ENCODE measurements at regions not wholly inside any gene's neighbourhood (a gene's known extent, or its start where the extent isn't known, plus 50 kb on each side); places are given as distances from the start of the nearest gene placed in this dataset.

DNA sequence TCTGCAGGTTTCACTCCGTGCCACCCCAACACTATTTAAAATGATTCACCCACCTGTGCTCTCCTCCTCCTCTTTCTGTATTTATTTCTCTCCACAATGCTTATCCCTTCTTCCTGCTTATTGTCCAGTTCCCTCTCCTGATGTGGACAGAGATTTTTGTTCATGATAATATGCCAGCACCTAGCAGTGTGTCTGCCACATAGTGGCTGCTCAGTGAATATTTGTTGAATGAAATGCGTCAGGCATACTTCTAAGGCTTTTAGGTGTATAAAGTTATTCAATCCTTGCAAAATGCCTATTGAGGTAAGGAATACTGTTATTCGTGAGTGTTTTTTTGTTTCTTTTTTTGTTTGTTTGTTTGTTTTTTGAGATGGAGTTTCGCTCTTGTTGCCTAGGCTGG lies 67.5 kb upstream of the MME start:
- ChIA-PET CTCF (no interaction called here), POLR2A (no interaction called here)
- no peaks in the 10 kb centered on the region for H3K36me3 ChIP-seq (ENCODE audit: control insufficient read depth, insufficient read depth, low read length)
- no TSS peak for BruUV-seq (replicated peaks)
- H3K36me3 Mint-ChIP-seq (ENCODE audit: insufficient read depth, unreplicated experiment), result no peaks in the 10 kb centered on the region
- no peak overlapping the region for H3K4me3 Mint-ChIP-seq (ENCODE audit: unreplicated experiment)
- no peak for DNase-seq
- no peaks in the 10 kb centered on the region; the same call in 1 of the 2 replicates for H3K9me3 ChIP-seq
- H3K9me3 Mint-ChIP-seq (ENCODE audit: unreplicated experiment), result no peaks in the 10 kb centered on the region
- no peak overlapping the region for H3K27ac Mint-ChIP-seq (ENCODE audit: unreplicated experiment)
- H3K4me3 ChIP-seq (ENCODE audit: low read depth, low read length), result no peak overlapping the region
- H3K27me3 ChIP-seq (replicated peaks; ENCODE audit: control insufficient read depth, insufficient read depth, low read length), result no peaks in the 10 kb centered on the region
- no peaks in the 10 kb centered on the region for H3K27me3 Mint-ChIP-seq (ENCODE audit: insufficient read depth, unreplicated experiment)
- peaks cover 7% of the 10 kb centered on the region for H3K4me1 Mint-ChIP-seq (ENCODE audit: low read depth, unreplicated experiment)
- intact Hi-C loops (cut with micrococcal nuclease; ENCODE audit: unreplicated experiment), result no loop called here
- TF ChIP-seq, protein P1, sequence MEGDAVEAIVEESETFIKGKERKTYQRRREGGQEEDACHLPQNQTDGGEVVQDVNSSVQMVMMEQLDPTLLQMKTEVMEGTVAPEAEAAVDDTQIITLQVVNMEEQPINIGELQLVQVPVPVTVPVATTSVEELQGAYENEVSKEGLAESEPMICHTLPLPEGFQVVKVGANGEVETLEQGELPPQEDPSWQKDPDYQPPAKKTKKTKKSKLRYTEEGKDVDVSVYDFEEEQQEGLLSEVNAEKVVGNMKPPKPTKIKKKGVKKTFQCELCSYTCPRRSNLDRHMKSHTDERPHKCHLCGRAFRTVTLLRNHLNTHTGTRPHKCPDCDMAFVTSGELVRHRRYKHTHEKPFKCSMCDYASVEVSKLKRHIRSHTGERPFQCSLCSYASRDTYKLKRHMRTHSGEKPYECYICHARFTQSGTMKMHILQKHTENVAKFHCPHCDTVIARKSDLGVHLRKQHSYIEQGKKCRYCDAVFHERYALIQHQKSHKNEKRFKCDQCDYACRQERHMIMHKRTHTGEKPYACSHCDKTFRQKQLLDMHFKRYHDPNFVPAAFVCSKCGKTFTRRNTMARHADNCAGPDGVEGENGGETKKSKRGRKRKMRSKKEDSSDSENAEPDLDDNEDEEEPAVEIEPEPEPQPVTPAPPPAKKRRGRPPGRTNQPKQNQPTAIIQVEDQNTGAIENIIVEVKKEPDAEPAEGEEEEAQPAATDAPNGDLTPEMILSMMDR (IDR thresholded peaks at IDR 0.05; ENCODE audit: insufficient read depth in 1 of 2, low read depth in 1 of 2, low read length in 1 of 2, severe bottlenecking in 1 of 2, unreplicated experiment in 1 of 2), result no peak
- no peaks in the 10 kb centered on the region for H3K4me1 ChIP-seq

DNA sequence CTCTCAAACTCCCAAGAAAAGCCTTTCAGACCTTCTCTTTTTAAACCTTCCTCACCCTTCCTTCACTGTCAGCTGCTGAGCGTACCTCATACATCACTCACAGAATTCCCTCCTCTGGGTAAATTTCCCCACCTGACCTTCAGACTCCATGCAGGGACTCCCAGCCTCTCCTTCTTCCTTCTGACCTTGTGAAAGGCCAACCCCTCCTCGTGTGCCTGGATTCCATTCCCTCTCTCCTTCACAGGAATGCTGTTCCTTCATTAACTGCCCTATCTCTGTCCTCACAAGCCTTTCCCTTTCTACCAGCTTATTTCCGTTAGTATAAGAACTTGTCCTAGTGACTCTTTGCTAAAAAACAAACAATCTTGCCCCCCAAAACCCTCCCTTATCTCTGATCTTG lies 69.7 kb upstream of the MME start:
- Mint-ChIP-seq H3K36me3 (ENCODE audit: insufficient read depth, unreplicated experiment) (no peaks in the 10 kb centered on the region), H3K27ac (ENCODE audit: unreplicated experiment) (no peak overlapping the region), H3K9me3 (ENCODE audit: unreplicated experiment) (no peaks in the 10 kb centered on the region), H3K4me1 (ENCODE audit: low read depth, unreplicated experiment) (peaks cover 7% of the 10 kb centered on the region), H3K27me3 (ENCODE audit: insufficient read depth, unreplicated experiment) (no peaks in the 10 kb centered on the region), H3K4me3 (ENCODE audit: unreplicated experiment) (no peak overlapping the region)
- no peaks in the 10 kb centered on the region for H3K9me3 ChIP-seq
- BruUV-seq (replicated peaks), result no TSS peak
- CTCF ChIA-PET, result no interaction called here
- DNase-seq, result no peak
- POLR2A ChIA-PET, result no interaction called here
- H3K36me3 ChIP-seq (ENCODE audit: control insufficient read depth, insufficient read depth, low read length), result no peaks in the 10 kb centered on the region
- H3K27me3 ChIP-seq (replicated peaks; ENCODE audit: control insufficient read depth, insufficient read depth, low read length), result no peaks in the 10 kb centered on the region
- no peaks in the 10 kb centered on the region for H3K4me1 ChIP-seq
- TF ChIP-seq, protein P1 (IDR thresholded peaks at IDR 0.05; ENCODE audit: insufficient read depth in 1 of 2, low read depth in 1 of 2, low read length in 1 of 2, severe bottlenecking in 1 of 2, unreplicated experiment in 1 of 2), result no peak
- no peak overlapping the region for H3K4me3 ChIP-seq (ENCODE audit: low read depth, low read length)
- intact Hi-C loops (cut with micrococcal nuclease; ENCODE audit: unreplicated experiment), result no loop called here

DNA sequence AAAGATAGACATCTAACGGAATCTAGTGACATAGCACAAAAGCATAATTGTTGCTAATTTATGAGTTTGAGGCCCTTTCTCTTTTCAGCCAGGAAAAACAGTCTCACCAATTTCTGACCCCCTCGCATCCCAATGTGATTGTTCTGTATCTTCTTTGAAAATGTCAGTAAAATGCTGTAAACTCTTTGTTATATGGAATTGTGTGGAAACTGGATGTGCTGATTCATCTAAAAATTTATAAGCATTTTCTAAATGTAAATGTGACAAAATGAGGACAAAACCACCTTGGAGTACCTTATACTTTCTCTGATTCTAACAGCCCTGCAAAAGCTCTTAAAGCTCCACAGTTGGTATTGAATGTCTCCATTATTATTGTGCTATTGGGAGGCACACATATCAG lies 70.9 kb upstream of the MME start:
- Mint-ChIP-seq H3K36me3 (ENCODE audit: insufficient read depth, unreplicated experiment) (no peaks in the 10 kb centered on the region), H3K4me3 (ENCODE audit: unreplicated experiment) (no peak overlapping the region), H3K27me3 (ENCODE audit: insufficient read depth, unreplicated experiment) (no peaks in the 10 kb centered on the region), H3K9me3 (ENCODE audit: unreplicated experiment) (no peaks in the 10 kb centered on the region), H3K4me1 (ENCODE audit: low read depth, unreplicated experiment) (peaks cover 7% of the 10 kb centered on the region), H3K27ac (ENCODE audit: unreplicated experiment) (no peak overlapping the region)
- H3K9me3 ChIP-seq, result no peaks in the 10 kb centered on the region
- POLR2A ChIA-PET, result no interaction called here
- H3K4me3 ChIP-seq (ENCODE audit: low read depth, low read length), result no peak overlapping the region
- BruUV-seq (replicated peaks), result no TSS peak
- DNase-seq, result no peak
- H3K36me3 ChIP-seq (ENCODE audit: control insufficient read depth, insufficient read depth, low read length), result no peaks in the 10 kb centered on the region
- TF ChIP-seq, protein P1 (IDR thresholded peaks at IDR 0.05; ENCODE audit: insufficient read depth in 1 of 2, low read depth in 1 of 2, low read length in 1 of 2, severe bottlenecking in 1 of 2, unreplicated experiment in 1 of 2), result no peak
- no peaks in the 10 kb centered on the region for H3K4me1 ChIP-seq
- CTCF ChIA-PET, result no interaction called here
- no peaks in the 10 kb centered on the region for H3K27me3 ChIP-seq (replicated peaks; ENCODE audit: control insufficient read depth, insufficient read depth, low read length)
- intact Hi-C loops (cut with micrococcal nuclease; ENCODE audit: unreplicated experiment), result no loop called here
